Keratinocyte (primary cell): ENCODE measurements at regions not wholly inside any gene's neighbourhood (a gene's known extent, or its start where the extent isn't known, plus 50 kb on each side); places are given as distances from the start of the nearest gene placed in this dataset.

Experiments used
- DNase-seq: peaks from one replicate; pipeline ENCODE4 v3.0.0-alpha.2; 2011; ENCODE audit warnings: low read depth, missing footprints, low spot score
- FAIRE-seq: peaks from 2 replicates; lab custom pipeline; 2011; peaks lifted over from hg19 to GRCh38; lab: Jason Lieb, UNC
- H2AFZ ChIP-seq: 2 replicates; pipeline ENCODE4 v1.6.0; 2012; ENCODE audit warnings: low read length, control low read depth, inconsistent platforms; ENCODE audit not compliant: control insufficient read depth
- H3K27ac ChIP-seq: 2 replicates; pipeline ENCODE4 v1.5.1; 2011; ENCODE audit warnings: low read length; ENCODE audit not compliant: control insufficient read depth, insufficient read depth
- H3K27me3 ChIP-seq: 3 replicates; pipeline ENCODE4 v1.6.0; 2011; ENCODE audit warnings: low read length; ENCODE audit not compliant: control insufficient read depth, insufficient read depth; ENCODE audit errors: extremely low read depth
- H3K36me3 ChIP-seq, 2 experiments: 2 replicates in 1 of 2; 3 replicates in 1 of 2; pipeline ENCODE4 v1.5.1; 2011; ENCODE audit warnings: low read length in 2 of 2, mild to moderate bottlenecking in 1 of 2; ENCODE audit not compliant: control insufficient read depth in 2 of 2, insufficient read depth in 2 of 2; ENCODE audit errors: extremely low read depth in 1 of 2
- H3K4me1 ChIP-seq: 3 replicates; pipeline ENCODE4 v1.5.1; 2011; ENCODE audit warnings: low read length; ENCODE audit not compliant: control insufficient read depth, insufficient read depth; ENCODE audit errors: extremely low read depth
- H3K4me2 ChIP-seq: 3 replicates; pipeline ENCODE4 v1.6.0; 2011; ENCODE audit warnings: low read depth, low read length; ENCODE audit not compliant: control insufficient read depth, insufficient read depth; ENCODE audit errors: extremely low read depth
- H3K4me3 ChIP-seq, 3 experiments: fragments of 200-600 bp in 1 of 3; sonication (generic) in 1 of 3; 2 replicates in 2 of 3; 3 replicates in 1 of 3; pipeline ENCODE4 v1.5.1; 2011 to 2016; ENCODE audit warnings: low read length in 3 of 3, mild to moderate bottlenecking in 3 of 3, control low read depth in 2 of 3, inconsistent platforms in 1 of 3, low read depth in 1 of 3, mixed read lengths in 1 of 3, mixed run types in 1 of 3, moderate library complexity in 1 of 3; ENCODE audit not compliant: control insufficient read depth in 2 of 3, insufficient read depth in 2 of 3; ENCODE audit errors: extremely low read depth in 1 of 3
- H3K79me2 ChIP-seq: 2 replicates; pipeline ENCODE4 v1.6.0; 2012; ENCODE audit warnings: low read length; ENCODE audit not compliant: control insufficient read depth, insufficient read depth
- H3K9ac ChIP-seq: 3 replicates; pipeline ENCODE4 v1.6.0; 2011; ENCODE audit warnings: low read length; ENCODE audit not compliant: control insufficient read depth, insufficient read depth; ENCODE audit errors: extremely low read depth
- H3K9me1 ChIP-seq: 3 replicates; pipeline ENCODE4 v1.6.0; 2011; ENCODE audit warnings: low read length; ENCODE audit not compliant: control insufficient read depth, insufficient read depth; ENCODE audit errors: extremely low read depth
- H3K9me3 ChIP-seq: 2 replicates; pipeline ENCODE4 v1.5.1; 2012; ENCODE audit warnings: low read depth, low read length; ENCODE audit not compliant: control insufficient read depth
- H4K20me1 ChIP-seq: 3 replicates; pipeline ENCODE4 v1.6.0; 2011; ENCODE audit warnings: low read length; ENCODE audit not compliant: control insufficient read depth, insufficient read depth; ENCODE audit errors: extremely low read depth
- CTCF ChIP-seq, 3 experiments: IDR thresholded peaks in 1 of 3; conservative IDR thresholded peaks in 1 of 3; optimal IDR thresholded peaks in 1 of 3; 2 replicates in 2 of 3; 3 replicates in 1 of 3; pipeline versions ENCODE3 to v1.5.1; 2011; ENCODE audit warnings: low read length in 3 of 3, mild to moderate bottlenecking in 3 of 3, moderate library complexity in 2 of 3, control low read depth in 1 of 3, inconsistent platforms in 1 of 3; ENCODE audit not compliant: insufficient read depth in 2 of 3; ENCODE audit errors: extremely low read depth in 1 of 3
- EZH2 ChIP-seq: IDR thresholded peaks from one replicate; pipeline ENCODE4 v1.6.1; 2012; ENCODE audit warnings: inconsistent platforms, mild to moderate bottlenecking, low read length, moderate library complexity
- dilution Hi-C: fragments of 300-500 bp; cut with MboI; formaldehyde crosslinking; loops from one replicate; pipeline ENCODE4 v1.7.0; 2020; ENCODE audit warnings: low sequenced_read_pairs; ENCODE audit not compliant: extremely low pct_ligation_motif_present

- Histone ChIP-seq H3K4me3 (no peak overlapping the region), H3K4me2 (no peak overlapping the region), H3K9me3 (no peaks in the 10 kb centered on the region), H3K4me1 (no peaks in the 10 kb centered on the region), H3K9ac (no peak overlapping the region), H4K20me1 (no peaks in the 10 kb centered on the region), H3K36me3 (no peaks in the 10 kb centered on the region), H3K27ac (no peak overlapping the region), H3K9me1 (no peaks in the 10 kb centered on the region), H2AFZ (no peak overlapping the region), H3K27me3 (no peaks in the 10 kb centered on the region), H3K79me2 (no peaks in the 10 kb centered on the region)
- FAIRE-seq (no peak), DNase-seq (no peak)
- TF ChIP-seq EZH2 (no peak), CTCF (optimal IDR thresholded peaks at IDR 0.05 in 1 of 3, IDR thresholded peaks at IDR 0.05 in 1 of 3, conservative IDR thresholded peaks at IDR 0.05 in 1 of 3; ENCODE audit: extremely low read depth in 1 of 3, insufficient read depth in 2 of 3, low read length in 3 of 3) (no peak)
- dilution Hi-C loops, result no loop called here
Observed at GRCh38 chr17:15177343-15177742, 87.8 kb downstream of the PMP22 start.

- H3K27me3 ChIP-seq, result no peaks in the 10 kb centered on the region
- FAIRE-seq, result no peak
- no peak for TF ChIP-seq CTCF (optimal IDR thresholded peaks at IDR 0.05 in 1 of 3, IDR thresholded peaks at IDR 0.05 in 1 of 3, conservative IDR thresholded peaks at IDR 0.05 in 1 of 3; ENCODE audit: extremely low read depth in 1 of 3, insufficient read depth in 2 of 3, low read length in 3 of 3)
- TF ChIP-seq EZH2, result no peak
Observed at GRCh38 chr17:15175356-15175755, 89.8 kb downstream of the PMP22 start.

More at GRCh38 chr17:15175356-15175755, 89.8 kb downstream of the PMP22 start:
- no peak for DNase-seq
- Histone ChIP-seq H3K36me3 (no peaks in the 10 kb centered on the region), H3K9me3 (no peaks in the 10 kb centered on the region), H3K4me3 (no peak overlapping the region), H3K27ac (no peak overlapping the region), H3K4me1 (no peaks in the 10 kb centered on the region), H3K79me2 (no peaks in the 10 kb centered on the region), H4K20me1 (no peaks in the 10 kb centered on the region), H3K9ac (no peak overlapping the region), H3K4me2 (no peak overlapping the region), H2AFZ (no peak overlapping the region), H3K9me1 (no peaks in the 10 kb centered on the region)
- dilution Hi-C loops, result no loop called here
